GM12891 (cell line): ENCODE measurements at regions not wholly inside any gene's neighbourhood (a gene's known extent, or its start where the extent isn't known, plus 50 kb on each side); places are given as distances from the start of the nearest gene placed in this dataset.

Experiments
- POLR2A ChIP-seq: IDR thresholded peaks from 2 replicates; pipeline ENCODE4 v1.6.1; 2011; ENCODE audit warnings: low read depth, low read length, control low read depth
- POLR2AphosphoS5 ChIP-seq: IDR thresholded peaks from 2 replicates; pipeline ENCODE4 v1.6.1; 2011; ENCODE audit warnings: low read depth, low read length, control low read depth
- POU2F2 ChIP-seq: IDR thresholded peaks from 2 replicates; pipeline ENCODE4 v1.6.1; 2011; ENCODE audit warnings: low read depth, mild to moderate bottlenecking, control low read depth, low read length, moderate library complexity
- SPI1 ChIP-seq: IDR thresholded peaks from 2 replicates; pipeline ENCODE4 v1.6.1; 2011; ENCODE audit warnings: low read depth, low read length, control low read depth
- TAF1 ChIP-seq: IDR thresholded peaks from 2 replicates; pipeline ENCODE4 v1.6.1; 2011; ENCODE audit warnings: low read depth, low read length, control low read depth

- TF ChIP-seq POLR2A (no peak), POU2F2 (no peak), POLR2AphosphoS5 (no peak), TAF1 (no peak), SPI1 (no peak)
These were observed 226.2 kb upstream of the ARGLU1 start for GRCh38 chr13:106794117-106794516.
